HG03045 (cell line): ENCODE measurements at regions not wholly inside any gene's neighbourhood (a gene's known extent, or its start where the extent isn't known, plus 50 kb on each side); places are given as distances from the start of the nearest gene placed in this dataset.
"Not testable (repeated sequence)": the region's sequence is repeated elsewhere in the genome, so short reads cannot be mapped to it uniquely, and the experiment has no call there.

ENCODE experiments used
- ATAC-seq: cut with Tn5 transposase; IDR thresholded peaks from one replicate; pipeline ENCODE4 v1.9.1; 2021; ENCODE audit warnings: mild to moderate bottlenecking, moderate library complexity; ENCODE audit not compliant: unreplicated experiment

DNA sequence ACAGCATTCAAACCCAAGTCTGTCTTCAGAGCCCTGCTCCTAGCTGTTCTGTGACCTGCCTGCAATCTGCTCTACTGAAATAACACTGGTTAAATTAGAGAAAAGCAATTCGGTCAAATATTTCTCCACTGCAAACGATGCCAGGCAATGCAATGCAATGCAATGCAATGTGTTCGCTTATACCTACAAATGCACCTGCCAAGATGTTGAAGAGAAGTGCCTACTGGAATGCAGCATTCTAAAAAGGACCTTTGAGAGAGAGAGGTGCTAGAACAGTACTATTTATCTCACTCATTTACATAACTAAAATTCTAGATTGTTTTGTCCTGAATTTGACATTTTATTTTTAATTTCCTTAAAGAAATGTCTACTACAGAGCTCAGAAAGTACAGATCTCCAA lies 157.3 kb upstream of the CDK1 start:
- no peak for ATAC-seq

GRCh38 chr10:60618861-60619260 lies 159.4 kb upstream of the CDK1 start:
- ATAC-seq, result no peak

GRCh38 chr10:60615541-60615940 lies 162.7 kb upstream of the CDK1 start:
- no peak for ATAC-seq

DNA sequence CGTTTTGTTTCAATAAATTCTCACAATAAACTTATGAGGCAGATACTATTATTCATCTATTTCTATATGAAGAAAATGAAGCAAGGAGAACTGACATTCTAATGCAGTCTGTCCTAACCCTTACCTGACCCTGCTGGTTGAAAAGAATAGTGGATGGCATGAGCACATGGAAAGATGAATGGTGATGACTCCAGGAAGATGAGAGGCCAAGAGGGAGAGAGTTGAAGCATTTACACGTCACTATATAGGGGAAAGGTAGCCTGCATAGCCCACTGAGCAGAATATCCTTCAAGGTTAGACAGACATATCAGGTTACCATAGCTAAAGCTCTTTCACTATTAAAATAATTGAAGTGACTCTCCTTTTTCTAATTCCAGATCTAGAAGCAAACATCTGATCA lies 163.9 kb upstream of the CDK1 start:
- ATAC-seq, result no peak

DNA sequence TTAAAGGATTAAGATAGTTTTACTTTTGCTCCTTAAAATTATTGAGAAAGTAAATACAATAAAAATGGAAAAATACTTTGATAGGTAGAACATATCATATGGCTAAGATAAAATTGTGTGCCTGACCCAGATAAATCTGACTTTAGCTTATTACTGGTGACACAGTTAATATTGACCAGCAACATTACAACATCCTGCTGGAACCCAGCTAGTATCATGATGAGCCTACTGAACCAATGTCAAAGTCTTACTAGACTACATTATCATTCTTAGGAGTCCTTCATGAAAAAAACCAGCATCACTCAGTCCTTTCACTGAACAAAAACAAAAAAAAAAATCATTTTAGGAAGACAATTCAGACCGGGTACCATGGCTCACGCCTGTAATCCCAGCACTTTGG lies 164.8 kb upstream of the CDK1 start:
- ATAC-seq, result no peak

DNA sequence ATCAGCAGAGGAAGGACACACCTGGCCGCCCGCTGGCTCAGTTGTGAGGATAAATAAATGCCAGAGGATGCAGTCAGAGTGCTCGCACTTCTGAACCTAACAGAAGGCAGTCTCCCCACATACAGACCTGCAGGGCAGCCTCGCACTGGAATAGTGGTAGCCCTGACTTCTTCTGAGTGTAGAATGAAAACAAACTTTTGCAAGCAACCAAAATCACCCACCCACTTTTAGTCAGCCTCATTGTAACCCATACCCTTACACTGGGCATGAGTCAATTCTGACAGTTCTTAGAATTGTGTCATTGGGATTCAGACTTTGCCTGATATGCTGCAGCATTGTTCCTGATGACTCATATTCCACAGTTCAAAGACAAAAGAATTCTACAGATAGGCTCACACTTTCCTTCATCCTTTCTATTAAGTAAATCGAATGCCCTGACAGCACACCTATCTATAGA lies 167.0 kb upstream of the CDK1 start:
- no peak for ATAC-seq

DNA sequence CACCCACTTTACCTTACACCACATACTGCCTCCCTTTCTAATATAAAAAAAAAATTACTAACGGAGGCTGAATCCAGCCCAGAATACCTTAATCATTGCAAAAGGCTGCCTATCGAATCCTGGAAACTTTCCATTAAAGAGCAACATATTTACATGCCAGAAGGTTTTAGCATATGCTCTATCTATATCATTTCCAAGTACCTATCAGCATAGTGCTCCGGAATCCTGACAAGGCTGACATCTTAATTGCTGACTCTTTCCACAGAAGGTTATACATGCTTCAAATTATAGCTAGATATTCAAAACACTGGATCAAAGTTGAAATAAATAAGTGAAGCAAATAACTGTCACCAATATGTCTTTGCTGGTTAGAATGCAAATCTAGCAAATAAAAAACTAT lies 170.9 kb upstream of the CDK1 start:
- no peak for ATAC-seq

GRCh38 chr10:60606343-60607080 lies 171.8 kb upstream of the CDK1 start:
- ATAC-seq, result no peak

DNA sequence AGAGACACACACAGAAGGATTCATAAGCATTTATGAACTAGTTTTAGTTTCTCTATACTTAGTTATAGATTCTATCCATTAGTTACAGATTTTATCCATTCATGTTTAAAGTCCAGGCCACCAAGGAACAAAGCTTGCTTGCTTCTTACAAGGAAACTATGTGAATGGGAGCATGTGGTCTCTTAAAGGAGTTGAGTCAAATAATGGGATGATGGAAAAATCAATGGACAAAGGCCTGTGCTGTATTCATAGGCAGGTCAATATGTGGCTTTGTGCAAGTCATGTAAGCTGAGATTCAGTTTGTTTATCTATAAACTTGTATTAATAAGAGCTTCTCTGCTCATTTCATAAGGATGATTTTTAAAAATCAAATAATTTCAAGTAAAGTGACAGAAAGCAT lies 172.8 kb upstream of the CDK1 start:
- ATAC-seq, result no peak

GRCh38 chr10:60604342-60604741 lies 173.9 kb upstream of the CDK1 start:
- no peak for ATAC-seq

DNA sequence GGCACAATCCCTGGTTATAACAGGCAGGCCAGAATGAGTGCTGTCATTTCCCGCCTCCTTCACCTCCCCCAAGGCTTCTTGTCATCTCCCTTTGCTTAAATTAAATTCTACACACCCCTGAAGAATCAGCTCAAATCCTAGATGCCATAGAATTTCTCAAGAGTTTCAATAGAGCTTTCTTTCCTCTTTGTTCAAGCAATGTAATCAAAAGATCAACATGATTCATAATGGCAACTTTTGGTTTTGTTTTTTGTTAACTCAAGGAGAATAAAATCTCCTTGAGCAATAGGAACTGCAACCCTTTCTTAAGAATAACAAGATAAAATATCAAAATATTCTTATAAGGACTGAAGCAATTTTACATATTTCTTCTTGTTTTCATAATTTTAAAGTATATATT lies 180.8 kb upstream of the CDK1 start:
- ATAC-seq, result no peak

GRCh38 chr10:60595852-60596251 lies 182.4 kb upstream of the CDK1 start:
- no peak for ATAC-seq

- no peak for ATAC-seq
These were observed 183.7 kb upstream of the CDK1 start for GRCh38 chr10:60594476-60595051.

- no peak for ATAC-seq
These were observed 187.2 kb upstream of the CDK1 start for GRCh38 chr10:60591119-60591518.

DNA sequence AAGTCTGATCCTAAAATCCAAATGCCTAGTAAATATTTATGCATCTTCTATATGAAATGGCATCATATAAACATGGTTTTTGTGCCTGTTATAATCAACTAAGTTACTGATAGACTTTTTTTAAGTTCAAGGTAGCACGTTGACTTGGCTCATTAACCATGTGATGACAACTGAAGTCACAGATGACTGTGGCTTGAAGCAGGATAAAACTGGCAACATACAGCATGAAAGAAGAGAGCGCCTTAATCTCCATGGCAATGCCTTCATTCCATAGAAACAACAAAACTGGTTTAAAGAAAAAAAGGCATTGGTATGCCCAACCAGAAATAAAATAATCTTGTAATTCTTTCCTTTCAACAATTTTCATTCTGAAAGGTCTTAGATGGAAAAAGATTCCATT lies 188.9 kb upstream of the CDK1 start:
- ATAC-seq, result no peak

GRCh38 chr10:60581782-60582181 lies 192.1 kb upstream of the ANK3 start:
- ATAC-seq, result not testable (repeated sequence)

- ATAC-seq, result no peak
These were observed 188.5 kb upstream of the ANK3 start for GRCh38 chr10:60578217-60578616.

DNA sequence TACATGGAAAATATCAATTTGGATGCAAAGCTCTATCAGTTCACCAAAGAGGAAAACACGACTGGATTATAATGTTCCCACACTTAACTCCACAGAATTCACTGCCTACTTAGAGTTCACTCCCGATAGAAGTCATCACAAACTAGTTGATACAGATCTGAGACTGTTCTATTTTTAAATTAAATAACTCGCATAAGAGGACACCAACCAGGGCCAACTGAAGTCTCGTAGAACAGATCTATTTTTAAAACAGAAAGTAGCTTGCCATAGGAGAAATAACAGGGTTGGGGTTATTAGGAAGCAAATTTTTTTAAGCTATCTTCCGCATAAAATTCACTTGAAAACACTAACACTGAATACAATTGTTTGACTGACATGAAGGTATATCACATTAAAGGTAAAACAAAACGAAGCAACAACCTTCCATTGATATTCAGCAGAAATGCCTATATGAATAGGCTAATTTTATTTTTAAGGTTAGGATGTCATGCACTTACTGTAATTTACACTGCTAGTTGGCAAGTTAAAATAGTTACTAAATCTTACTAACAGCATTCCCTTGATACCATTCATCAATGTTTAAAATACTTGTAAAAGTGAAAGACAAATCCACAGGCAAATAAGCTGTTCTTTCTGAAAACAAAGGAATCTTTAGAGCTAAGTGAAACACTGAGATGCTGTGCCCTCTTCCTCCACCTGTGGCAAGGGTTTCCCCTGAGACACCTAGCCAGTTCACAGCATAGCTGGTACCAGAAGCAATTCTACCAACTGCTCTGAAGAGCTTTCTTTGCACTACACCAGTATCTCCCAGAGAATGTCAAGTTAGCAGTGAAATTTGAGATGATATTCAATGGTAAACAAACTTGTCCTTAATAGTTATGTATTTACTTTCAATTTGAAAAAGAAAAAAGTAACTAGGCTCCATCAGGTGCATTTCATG lies 186.7 kb upstream of the ANK3 start:
- ATAC-seq, result no peak

GRCh38 chr10:60575105-60575504 lies 185.4 kb upstream of the ANK3 start:
- no peak for ATAC-seq

GRCh38 chr10:60574388-60574787 lies 184.7 kb upstream of the ANK3 start:
- ATAC-seq, result no peak

DNA sequence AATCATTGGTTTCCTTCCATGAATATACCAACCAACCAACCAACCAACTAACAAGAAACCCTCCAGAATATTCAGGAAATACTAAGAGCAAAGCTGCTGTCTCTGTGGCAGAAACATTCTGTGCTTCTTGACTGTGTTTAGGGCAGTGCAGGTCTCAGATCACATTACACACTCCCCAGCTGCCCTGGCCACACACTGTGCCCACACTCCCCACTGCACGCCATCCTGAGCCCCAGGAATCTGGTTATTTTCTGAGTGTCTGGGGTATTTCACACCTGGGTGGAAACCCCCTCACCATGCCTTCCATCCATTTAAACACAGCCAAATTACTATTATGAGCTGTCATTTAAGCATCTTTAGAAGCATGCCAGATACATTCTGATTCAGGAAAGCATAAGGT lies 183.7 kb upstream of the ANK3 start:
- no peak for ATAC-seq
